Anterior cingulate cortex (tissue), 58 donors: ENCODE measurements at regions not wholly inside any gene's neighbourhood (a gene's known extent, or its start where the extent isn't known, plus 50 kb on each side); places are given as distances from the start of the nearest gene placed in this dataset.
A peak's percentile ranks its signal among the peaks of the same experiment; 100 is the strongest.
"Not testable (repeated sequence)": the region's sequence is repeated elsewhere in the genome, so short reads cannot be mapped to it uniquely, and the experiment has no call there.

Experiments used
- DNase-seq, 58 donors: peaks; one replicate each; lab custom pipeline; 2025; lab: John Stamatoyannopoulos, UW

DNA sequence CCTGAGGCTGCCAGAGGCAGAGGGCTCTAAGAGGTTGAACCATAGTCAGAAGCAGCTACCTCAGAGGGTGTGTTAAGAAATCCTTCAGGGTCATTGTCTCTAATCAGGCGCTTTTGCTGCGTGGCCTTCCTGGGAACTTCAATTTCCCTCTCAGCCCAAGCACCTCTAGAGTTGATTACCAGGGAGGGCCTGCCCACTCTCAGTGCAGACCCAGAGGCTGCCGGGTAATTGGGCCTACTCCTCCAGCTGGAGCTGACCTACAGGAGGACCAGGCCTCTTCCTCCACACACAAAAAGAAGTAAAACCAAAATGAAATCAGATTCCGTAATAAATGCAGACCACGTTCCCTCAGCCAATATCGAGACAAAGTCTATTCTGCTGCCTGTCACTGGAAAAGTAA is 305.0 kb upstream of the CCL2 start:
- no peak for DNase-seq

DNA sequence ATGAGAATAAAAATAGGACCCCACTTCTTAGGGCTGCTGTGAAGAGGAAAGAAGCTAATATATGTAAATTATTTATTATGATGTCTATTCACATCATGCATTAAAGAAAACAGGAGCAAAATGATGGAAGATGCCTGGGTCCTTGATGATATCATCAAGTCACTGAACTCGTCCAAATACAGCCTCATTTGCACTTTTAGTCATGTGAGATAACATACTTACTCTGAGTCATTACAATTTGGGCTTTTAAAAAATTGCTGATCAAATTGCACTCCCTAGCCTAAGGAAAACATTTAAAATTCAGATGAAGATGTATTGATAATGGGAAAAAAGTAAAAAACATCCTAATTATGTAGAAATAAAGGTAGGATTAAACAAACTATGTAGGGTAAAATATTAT is 302.7 kb upstream of the CCL2 start:
- DNase-seq = no peak

DNA sequence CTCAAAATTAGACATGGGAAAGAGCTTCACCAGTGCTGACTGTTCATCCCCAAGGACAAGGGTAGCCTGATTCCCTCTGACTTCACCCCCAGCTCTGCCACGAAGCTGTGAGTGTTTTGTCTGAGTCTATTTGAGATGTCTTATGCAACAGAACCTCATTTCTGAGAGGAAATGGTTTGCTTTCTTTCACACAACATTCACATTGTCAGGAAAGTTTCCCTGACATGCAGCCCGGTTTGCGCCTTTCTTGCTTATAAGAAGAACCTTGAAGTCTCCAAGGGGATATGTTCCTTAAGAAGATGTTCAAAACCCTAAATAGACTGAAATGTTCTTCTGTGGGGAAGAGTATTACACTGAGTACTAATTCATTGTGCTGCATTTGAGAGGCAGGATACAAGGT is 300.5 kb upstream of the CCL2 start:
- DNase-seq = peak in 3 of 58 donors; percentile 34 to 48 (median 34)

DNA sequence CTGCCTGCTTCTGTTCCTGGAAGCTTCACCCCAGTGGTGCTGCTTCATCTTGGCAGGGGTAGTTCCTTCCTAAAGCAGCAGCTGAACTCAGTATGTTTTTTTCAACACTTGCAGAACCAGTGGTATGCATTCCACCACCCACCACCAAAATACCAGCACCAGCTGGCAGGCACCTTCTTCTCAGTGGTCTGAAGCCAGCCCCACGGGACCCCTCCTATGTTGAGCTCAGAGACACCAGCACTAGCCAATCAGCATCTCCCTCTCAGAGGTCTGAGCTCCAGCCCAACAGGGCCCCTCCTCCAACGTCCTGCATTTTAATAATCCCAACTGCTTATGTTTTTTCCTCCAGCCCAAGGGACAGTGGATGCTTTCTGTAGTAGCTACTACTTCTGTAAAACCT is 299.6 kb upstream of the CCL2 start:
- peak in 2 of 58 donors; percentile 26 to 37 for DNase-seq

DNA sequence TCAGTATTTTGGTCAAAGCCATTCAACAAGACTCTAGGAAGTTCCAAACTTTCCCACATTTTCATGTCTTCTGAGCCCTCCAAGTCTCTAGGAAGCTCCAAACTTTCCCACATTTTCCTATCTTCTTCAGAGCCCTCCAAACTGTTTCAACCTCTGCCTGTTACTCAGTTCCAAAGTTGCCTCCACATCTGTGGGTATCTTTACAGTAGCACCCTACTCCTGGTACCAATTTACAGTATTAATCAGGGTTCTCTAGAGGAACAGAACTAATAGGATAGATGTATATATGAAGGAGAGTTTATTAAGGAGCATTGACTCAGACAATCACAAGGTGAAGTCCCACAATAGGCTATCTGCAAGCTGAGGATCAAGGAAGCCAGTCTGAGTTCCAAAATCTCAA is 296.0 kb upstream of the CCL2 start:
- not testable (repeated sequence) for DNase-seq

DNA sequence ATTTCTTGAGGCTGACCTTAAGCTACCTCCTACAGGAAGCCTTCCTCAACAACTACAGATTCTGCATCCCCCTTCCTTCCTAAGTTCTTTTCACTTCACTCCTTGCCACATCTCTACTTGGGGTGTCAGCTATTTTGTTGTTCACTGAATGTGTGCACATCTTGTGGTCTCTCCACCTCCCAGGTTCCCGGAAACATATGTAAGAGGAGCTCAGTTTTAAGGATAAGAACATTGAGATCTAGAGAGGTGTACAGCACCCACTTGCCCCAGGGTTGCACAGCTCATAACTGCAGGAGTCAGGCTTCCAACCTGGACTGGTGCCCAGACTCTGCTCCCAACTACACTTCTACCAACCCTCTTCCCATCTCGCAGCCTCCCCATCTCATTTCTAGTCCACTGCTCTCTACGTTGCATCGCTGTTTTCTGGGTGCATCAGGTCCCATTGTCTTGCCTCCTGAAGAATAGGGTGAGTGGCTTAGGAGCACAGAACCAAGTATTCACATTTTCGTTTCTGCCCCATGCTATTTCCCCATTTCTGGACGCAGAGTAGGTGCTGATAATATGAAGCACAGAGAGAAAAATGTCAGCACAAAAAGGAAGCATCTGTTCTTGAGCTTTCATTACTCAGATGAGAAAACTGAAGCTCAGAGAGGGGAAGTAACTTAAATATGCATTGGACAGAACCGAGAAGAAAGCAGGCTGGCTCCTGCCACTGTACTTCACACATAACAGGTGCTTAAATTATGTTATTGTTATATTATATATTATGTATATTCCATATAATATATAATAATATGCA is 292.0 kb upstream of the CCL2 start:
- DNase-seq = no peak

DNA sequence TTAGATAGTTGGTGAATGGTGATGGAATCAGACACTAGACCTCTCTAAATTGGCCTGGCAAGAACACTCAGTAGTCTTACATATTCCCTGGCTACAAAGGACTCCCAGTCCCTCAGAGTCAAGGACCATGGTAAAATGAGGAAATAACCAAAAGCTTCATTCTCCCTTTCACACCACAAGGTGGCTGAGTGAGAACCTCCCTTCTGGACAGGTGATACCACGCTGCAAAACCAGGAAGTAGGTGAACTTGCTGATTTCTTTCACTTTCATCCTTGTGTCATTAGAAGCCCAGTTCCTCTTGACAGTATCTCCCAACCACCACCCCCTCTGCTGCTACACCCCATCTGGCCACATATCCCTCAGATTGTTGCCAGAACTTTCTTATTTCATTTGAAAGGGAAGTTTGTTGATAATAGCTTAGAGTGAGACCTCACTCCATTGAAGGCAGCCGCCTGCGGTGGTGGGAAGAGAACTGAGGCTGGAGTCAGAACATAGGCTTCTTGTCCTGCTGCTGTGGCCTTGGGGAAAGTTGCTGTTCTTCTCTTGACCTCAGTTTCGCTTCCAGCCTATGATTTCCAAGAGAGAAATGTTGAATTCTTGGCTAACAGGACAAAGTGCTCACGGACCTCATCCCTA is 290.6 kb upstream of the CCL2 start:
- no peak for DNase-seq

DNA sequence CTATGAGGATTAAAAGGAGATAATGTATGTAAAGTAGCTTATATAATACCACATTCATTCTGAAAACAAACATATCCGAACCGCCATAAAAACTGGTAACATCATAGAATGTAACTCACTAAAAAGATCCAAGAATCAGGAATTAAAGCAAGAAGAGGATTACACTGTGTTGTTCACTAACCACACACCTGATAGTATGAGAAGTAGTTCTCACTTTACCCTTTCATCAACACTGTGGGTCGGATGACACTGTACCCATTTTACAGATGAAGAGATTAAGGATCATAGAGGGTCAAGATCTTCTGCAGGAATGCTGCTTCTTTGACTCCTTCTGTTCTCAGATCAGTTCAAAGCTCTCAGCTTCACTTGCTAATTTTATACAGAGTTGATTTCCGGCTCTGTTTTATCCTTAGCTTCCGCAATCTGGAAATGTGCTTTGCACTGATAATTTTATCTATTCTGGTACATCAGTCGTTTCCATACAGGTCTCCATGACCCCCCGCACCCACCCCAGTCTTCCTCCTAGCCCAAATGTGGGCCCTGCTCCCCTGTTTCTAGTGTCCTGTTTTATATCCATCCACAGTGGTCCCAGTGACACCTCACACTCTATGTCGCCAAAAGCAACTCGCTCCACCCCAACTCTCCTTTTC is 288.6 kb upstream of the CCL2 start:
- no peak for DNase-seq

DNA sequence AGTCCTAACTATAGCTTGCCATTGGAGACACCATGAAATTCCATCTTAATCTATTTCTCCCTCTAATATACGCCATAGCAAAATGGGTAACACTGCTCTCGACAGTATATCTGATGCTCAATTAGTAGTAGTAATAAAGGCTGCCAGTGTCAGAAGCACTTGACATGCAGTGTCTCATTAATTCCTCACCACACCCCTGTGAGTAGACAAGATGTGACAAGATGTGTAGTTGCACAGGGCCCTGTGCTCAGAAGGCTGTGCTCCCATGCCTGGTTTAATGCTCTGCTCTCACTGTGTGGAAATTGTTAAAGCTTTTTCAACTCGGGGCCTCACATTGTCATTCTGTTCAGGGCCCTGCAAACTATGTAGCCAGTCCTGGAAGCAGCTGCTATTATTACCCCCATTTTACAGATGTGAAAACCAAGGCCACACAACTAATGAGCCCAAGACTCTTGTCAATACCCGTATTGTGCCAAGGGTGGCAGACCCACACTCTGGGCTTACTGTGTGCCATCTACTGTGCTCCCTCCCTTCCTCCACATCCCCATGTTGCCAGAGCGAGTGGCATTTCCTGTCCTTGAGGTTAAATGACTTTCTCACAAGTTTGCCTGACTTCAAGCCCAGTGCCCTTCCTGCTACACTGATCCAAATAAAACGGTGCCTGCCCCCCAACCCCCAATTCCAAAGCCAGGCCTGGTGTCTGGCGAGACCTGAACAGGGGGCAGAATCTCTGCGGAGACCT is 287.3 kb upstream of the CCL2 start:
- no peak for DNase-seq

DNA sequence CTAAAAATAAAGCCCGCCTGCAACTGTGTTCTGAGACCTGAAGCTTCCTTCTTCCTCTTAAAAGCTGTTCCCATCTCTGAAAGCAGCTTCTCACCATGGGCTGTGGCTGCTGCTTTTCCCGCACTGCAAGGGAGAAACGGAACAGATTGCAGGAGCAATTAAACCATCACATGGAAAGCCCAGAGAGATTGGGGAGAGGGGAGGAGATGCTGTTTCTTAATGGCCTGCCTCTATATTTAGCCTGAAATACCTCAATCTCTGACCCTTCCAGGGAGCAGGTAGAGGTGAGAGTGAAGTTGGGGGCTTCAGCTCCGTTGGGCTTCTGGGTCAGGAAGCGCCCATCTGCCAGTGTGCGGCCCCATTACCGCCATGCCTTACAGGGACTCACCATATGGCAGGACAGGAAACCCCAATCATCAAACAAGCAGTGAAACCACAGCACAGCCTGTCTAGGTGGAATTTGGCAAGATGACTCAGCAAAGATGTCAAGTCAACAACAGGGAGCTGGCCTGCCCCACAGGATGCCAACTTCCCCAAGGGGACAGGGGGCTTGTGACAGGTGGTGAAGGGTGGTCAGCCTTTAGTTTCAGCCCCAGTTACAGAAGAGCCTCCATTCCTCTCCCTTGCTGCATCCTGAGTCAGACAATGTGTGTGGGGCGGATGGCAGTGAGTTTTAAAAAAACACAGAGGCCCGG is 286.6 kb upstream of the CCL2 start:
- peak in 2 of 58 donors; percentile 34 to 45 for DNase-seq

DNA sequence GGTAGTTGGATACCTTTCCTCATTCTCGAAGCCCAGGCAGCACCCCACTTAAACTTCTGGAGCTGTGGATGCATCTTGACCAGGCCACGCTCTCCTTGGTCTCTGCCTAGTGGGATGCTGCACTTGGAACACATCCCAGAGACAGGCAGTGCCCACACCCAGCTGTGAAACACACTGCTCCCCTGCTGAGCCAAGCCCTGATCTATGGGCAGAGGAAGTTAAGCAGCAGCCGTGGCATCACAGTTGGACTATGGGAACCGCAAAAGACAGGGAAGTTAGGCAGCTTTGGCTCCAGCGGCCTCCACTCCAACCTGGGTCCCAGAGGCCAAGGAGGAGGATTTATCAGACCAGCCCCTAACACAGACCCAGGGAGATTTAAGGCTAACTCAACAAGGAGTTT is 284.8 kb upstream of the CCL2 start:
- DNase-seq = no peak

DNA sequence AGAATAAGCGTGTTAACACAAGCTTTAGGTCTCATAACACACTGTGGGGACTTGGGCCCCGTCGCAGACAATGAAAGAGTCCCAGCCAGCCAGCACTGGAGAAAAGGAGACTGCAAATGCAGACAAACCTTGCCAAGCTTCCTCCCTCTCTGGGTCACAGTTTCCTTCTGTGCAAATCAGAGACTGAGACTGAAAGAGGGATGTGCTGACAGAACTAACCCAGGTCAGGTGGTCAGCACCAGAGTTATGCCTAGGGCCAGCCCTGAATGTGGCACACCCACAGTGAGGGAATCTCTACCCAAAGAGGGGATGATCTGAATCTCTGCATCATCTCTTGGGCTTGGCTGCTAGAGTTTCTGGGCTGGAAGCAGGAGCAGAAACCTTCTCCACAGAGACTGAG is 282.3 kb upstream of the CCL2 start:
- DNase-seq = no peak

DNA sequence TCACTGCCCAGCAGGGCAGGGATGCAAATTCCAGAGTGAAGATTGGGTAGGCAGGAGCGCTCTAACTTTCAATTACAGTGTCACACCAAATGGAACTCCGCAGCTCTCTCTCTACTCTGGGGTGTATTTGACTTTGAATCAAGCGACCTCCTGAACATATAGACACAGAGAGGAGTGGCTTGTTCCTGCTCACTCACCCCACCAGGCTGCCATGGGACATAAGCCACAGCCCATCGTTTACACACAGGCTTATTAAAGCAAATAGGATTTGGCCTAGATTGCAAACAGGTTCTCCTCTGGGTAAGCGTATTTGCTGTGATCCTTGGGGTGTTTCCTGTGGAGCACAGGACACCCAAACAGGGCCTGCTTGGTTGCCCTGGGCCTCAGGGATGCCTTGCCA is 281.6 kb upstream of the CCL2 start:
- DNase-seq = no peak

DNA sequence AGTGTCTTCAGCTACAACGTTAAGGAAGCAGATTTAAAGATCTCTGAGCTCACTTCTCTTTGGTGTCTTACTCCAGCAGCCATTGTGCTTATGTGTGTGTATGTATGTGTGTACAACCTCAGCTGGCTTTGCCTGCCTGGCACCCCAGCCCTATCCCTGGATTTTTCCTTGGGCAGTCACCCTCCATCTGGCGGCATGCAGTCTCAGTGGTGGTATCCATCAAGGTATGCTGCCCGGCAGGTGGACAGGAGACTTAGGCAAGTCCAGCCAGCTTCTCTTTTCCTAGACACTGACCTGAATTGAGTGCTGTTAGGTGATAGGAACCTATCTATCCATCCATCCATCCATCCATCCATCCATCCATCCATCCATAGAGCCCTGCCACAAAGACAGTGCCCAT is 280.8 kb upstream of the CCL2 start:
- no peak for DNase-seq

DNA sequence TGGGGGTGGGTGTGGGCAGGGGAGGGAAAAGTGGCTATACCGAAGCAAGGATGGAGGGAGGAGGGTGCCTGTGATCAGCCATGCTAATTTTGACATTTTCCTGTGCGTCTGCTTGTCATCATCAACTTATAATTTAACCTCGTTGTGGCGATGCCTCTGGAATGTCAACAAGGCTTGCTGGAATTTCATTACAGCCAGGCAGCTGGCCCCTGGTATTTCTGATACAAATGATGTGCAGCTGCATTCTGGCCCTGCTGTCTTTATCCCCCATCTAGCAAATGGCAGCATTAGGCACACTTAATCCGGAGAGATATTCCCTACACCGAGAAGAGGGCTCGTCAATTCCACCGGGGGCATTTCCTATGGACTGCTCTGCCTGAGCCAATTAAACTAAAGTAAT is 278.3 kb upstream of the CCL2 start:
- DNase-seq = no peak

DNA sequence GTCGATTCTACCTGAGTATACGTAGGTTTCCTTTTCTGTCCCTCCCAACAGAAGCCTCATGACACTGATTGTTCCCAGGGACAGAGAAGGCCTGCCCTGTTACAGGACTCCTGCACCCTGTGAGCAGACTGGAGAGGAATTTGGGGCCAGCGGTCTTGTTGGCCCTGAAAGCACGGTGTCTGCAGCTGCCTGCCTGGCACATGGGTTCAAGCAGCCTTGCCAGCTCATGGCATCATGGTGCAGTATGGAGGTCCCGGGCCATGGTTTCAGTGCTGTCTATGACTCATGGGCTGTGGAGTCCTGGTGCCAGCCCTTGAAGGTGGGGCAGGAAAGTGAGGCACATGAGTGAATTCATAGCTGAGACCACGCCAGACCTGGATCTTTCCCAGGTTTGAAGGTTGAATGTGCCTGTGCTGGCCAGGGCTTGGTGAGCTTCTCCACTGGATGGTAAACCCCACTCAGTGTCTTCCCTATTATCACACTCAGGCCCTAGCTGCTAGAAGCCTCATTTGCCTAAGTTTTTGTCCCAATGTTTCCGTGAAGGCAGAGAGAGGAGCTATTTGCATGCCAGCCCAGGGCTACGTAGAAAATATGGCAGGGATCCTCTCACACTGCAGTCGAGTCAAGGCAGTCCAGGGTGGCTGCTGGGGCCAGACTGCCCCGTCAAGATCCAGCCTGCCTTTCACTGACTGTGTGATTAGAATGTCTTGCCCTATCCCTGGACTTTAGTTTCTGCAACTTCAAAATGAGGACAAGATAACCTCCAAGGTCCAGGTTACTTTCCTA is 277.2 kb upstream of the CCL2 start:
- no peak for DNase-seq

DNA sequence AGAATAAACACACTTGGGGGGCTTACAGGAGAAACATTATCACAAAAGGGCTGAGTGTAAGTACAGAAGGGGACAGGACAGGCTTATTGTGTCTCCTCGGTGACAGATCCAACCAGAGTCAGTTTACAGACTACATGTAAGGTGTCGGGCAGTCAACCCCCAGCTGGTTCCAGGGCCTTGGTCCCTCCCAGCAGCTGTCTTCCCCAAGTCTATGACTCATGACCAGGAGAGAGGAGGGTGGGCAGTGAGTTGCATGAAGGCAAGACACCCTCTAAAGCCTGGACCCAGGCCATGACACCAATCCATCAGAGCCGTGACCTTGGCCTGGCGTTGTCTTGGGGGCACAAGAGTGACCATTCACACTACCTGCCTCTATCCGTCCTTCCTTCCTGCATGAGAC is 276.2 kb upstream of the CCL2 start:
- DNase-seq = no peak

DNA sequence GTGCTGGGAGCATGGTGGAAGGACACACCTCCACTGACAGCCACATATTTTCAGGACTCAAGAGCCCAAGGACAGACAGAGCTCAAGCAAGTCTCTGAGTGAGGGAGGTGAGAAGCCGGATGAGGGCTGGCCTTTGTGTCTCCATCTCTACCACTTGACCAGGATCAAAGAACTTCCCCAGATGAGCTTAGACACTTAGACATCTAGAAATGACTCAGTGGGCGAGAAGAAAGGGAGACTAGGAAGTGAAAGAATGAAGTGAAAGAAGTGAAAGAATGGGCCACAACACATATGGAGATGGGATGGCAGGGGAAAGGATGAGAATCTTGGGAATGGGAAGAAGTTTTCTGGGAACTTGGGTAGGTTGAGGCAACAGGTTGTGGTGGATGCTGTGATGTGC is 274.9 kb upstream of the CCL2 start:
- DNase-seq = no peak

DNA sequence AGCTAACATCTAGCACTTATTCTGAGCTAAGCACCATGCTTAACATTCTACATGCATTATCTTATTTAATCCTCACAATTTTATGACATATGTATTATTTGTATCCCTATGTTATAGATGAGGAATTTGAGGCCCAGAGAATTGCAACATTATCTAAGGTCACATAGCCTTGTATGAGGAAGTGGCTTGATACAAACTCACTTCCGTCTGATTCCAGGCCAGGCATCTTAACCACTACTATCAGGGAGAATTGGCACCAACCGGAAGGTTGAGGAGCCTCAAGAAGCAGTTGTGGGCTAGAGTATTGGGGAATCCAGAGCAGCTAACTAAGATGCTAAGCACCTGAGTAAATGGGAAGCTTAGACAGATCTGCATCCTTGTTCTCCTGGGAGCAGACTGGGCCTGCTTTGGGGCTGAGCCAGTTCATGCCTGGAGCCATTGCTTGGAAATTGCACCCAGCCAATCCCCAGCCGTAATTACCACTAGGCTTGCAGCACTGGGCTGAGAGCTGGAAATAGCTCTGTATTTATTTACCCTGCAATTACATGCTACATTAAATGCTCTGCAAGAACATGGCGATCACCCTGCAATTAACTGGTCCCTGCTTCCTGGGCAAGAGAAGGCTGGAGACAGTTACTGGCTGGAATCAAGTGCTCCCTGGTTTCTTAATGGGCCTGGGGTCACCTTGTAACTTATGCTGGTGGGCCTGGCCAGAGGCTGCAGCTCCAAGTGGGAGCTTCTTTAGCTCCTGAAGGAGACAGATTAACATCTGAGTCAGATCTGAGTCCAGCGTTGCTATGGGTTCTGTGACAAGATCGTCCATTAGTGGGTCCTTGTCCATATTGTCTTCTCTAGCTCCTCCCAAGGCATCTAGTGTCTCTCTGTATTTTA is 273.1 kb upstream of the CCL2 start:
- DNase-seq = peak in 10 of 58 donors; percentile 11 to 60 (median 24)
